Astrocyte of the spinal cord (primary cell): ENCODE measurements at regions not wholly inside any gene's neighbourhood (a gene's known extent, or its start where the extent isn't known, plus 50 kb on each side); places are given as distances from the start of the nearest gene placed in this dataset.

Experiments
- DNase-seq: peaks from one replicate; pipeline ENCODE4 v3.0.0; 2011; ENCODE audit warnings: low read depth, low spot score
- H3K4me3 ChIP-seq: 2 replicates; pipeline ENCODE4 v1.5.1; 2011; ENCODE audit warnings: low read depth, mild to moderate bottlenecking, low read length, moderate library complexity
- CTCF ChIP-seq: IDR thresholded peaks from 2 replicates; pipeline ENCODE4 v1.5.1; 2012; ENCODE audit warnings: low read depth, mild to moderate bottlenecking, low read length, inconsistent platforms
- in situ Hi-C: cut with HindIII; loops from 2 replicates; pipeline ENCODE4 v1.10.0; 2017; ENCODE audit warnings: low sequenced_read_pairs

DNA sequence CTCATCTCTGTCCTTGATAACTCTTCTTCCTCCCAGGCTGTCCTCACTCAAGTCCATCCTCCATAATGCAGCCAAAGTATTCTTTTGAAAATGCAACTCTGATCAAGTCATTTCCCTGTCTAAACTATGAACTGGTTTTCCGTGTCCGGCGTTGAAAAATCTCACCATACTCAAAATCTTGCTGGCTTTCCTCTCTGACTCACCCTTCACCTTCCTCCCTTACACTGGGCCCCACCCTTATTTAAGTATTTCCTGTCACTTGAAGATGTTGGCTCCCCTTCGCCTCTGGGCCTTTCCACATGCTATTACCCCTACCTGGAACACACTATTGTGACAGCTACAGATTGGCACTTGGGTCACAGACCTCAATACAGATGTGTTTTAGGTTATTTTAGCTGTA lies 515.6 kb downstream of the INHBA start:
- no peak for TF ChIP-seq CTCF
- no peak for DNase-seq
- in situ Hi-C loops, result no loop called here
- H3K4me3 ChIP-seq, result no peak overlapping the region

- no peak overlapping the region for H3K4me3 ChIP-seq
- DNase-seq, result no peak
- in situ Hi-C loops, result no loop called here
- no peak for TF ChIP-seq CTCF
These were observed 517.0 kb downstream of the INHBA start for GRCh38 chr7:41185851-41186250.

GRCh38 chr7:41183741-41184140 lies 519.1 kb downstream of the INHBA start:
- no peak overlapping the region for H3K4me3 ChIP-seq
- no peak for DNase-seq
- in situ Hi-C loops, result no loop called here
- TF ChIP-seq CTCF, result no peak

DNA sequence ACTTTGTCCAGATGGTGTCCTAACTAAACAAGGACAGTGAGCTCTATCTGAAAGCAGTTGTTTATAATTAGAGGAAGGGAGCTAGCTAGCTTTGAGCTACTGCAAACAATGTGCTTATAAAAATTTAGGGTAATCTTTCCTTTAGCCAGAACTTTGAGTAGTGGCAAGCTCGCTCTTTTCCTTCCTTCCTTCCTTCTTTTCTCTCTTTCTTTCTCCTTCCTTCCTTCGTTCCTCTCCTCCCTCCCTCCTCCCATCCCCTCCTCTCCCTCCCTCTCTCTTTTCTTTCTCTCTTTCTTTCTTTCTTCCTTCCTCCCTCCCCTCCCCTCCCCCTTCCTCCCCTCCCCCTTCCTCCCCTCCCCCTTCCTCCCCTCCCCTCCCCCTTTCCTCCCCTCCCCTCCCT lies 520.1 kb downstream of the INHBA start:
- TF ChIP-seq CTCF, result no peak
- H3K4me3 ChIP-seq, result no peak overlapping the region
- in situ Hi-C loops, result no loop called here
- DNase-seq, result no peak

- TF ChIP-seq CTCF, result no peak
- in situ Hi-C loops, result no loop called here
- no peak for DNase-seq
- H3K4me3 ChIP-seq, result no peak overlapping the region
These were observed 527.5 kb downstream of the INHBA start for GRCh38 chr7:41175435-41175834.

DNA sequence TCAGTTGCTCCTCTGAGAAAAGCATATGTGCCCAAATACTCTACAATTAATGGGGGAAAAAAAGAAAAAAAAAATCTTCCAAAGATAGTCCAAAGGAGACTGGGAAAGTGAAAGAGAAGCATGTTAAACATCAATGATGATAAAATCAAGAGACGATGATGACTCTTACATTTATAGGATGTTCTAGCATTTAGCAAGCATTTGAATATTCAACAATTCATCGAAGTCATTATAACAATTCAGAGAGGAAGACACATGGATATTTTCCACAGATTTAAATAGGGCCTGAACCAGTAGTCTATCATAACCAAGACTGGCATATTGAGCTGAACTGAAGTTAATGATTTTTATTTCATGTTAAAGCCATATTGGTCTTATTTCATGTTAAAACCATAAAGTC lies 528.4 kb downstream of the INHBA start:
- no peak for TF ChIP-seq CTCF
- in situ Hi-C loops, result no loop called here
- no peak for DNase-seq
- no peak overlapping the region for H3K4me3 ChIP-seq

- H3K4me3 ChIP-seq, result no peak overlapping the region
- in situ Hi-C loops, result no loop called here
- DNase-seq, result no peak
- no peak for TF ChIP-seq CTCF
These were observed 532.4 kb downstream of the INHBA start for GRCh38 chr7:41170466-41170865.
